ENCODE measurements at regions not wholly inside any gene's neighbourhood (a gene's known extent, or its start where the extent isn't known, plus 50 kb on each side); places are given as distances from the start of the nearest gene placed in this dataset.

Small RNA genes in the stretch of these regions (small RNA-seq; reads per million reads assigned to genes)
- gene RNA5SP29 (ENCODE audit: low replicate concordance) = 0.10 reads per million

Data from GM23338 (cell line).